C4-2B (cell line): ENCODE measurements at regions not wholly inside any gene's neighbourhood (a gene's known extent, or its start where the extent isn't known, plus 50 kb on each side); places are given as distances from the start of the nearest gene placed in this dataset.
A peak's percentile ranks its signal among the peaks of the same experiment; 100 is the strongest.

Experiments
- CTCF ChIP-seq: fragments of 450-650 bp; conservative IDR thresholded peaks from 2 replicates; pipeline ENCODE4 v1.5.1; 2017; ENCODE audit warnings: mild to moderate bottlenecking
- ZFX ChIP-seq: fragments of 450-650 bp; IDR thresholded peaks from 2 replicates; pipeline ENCODE4 v1.6.1; 2017

DNA sequence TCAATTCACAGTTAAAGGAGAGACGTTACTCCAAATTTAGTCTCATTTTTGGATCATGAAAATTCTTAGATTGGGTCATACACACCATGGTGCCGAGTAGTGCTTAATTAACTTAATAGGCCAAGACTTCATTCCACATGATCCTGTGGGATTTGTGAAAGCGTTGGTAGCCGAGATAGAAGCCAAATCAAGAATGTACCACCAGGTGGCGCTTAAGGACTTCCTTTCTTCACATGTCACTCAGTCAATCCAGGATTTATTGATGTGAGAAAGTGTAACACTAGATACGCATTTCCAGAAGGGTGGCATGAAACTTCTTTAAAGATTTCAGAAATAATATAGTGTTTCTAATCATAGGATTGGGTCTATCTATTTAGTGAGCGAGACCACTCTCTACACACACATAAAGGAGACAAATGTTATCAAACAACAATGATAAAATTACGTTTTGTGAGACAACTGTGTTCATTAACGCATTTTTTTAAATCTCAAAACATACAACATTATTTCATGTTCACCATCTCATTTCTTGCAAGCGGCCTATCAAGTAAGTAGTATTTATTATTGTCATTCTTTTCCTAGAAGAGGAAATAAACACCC is 436.1 kb downstream of the CHL1 start:
- TF ChIP-seq CTCF = peak; percentile 78
- no peak for TF ChIP-seq ZFX
